OCI-LY3 (cell line): ENCODE measurements at regions not wholly inside any gene's neighbourhood (a gene's known extent, or its start where the extent isn't known, plus 50 kb on each side); places are given as distances from the start of the nearest gene placed in this dataset.

Source experiments
- CTCF ChIP-seq: fragments of 200-600, 300-600 bp; sonication (generic); IDR thresholded peaks from 2 replicates; pipeline ENCODE4 v1.5.1; 2014; ENCODE audit warnings: antibody characterized with exemption, low read length, low read depth
- EZH2phosphoT487 ChIP-seq: fragments of 200-600 bp; shearing (Covaris generic); IDR thresholded peaks from 2 replicates; pipeline ENCODE4 v1.6.1; 2018; ENCODE audit warnings: antibody characterized with exemption, mixed run types, low read depth

- no peak for TF ChIP-seq CTCF
- TF ChIP-seq EZH2phosphoT487, result no peak
Measured at GRCh38 chr13:31952641-31953380, 78.8 kb upstream of the FRY start.
